ENCODE measurements at regions not wholly inside any gene's neighbourhood (a gene's known extent, or its start where the extent isn't known, plus 50 kb on each side); places are given as distances from the start of the nearest gene placed in this dataset.

DNA sequence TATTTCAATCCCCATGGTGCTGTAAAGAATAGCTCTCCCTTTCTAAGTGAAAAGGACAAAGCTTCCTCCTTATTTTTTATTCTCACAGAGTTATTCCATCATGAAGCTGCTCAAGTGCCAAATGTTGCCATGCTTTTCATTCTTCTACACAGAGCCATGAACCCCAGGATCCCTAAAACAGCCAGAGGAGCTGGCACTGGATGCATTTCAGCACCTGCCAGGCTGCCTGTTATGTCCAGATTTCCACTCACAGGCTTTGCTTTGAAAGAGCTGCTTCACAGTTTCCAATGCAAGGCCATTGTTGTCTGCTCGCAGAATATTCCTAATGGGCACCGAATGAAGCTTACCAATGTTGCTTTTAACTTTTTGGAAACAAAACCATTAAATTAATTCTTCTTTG is 256.2 kb upstream of the NPSR1 start:
- TF ChIP-seq ZNF274 (IDR thresholded peaks at IDR 0.05; ENCODE audit: low read depth, low read length) (no peak), SUZ12 (IDR thresholded peaks at IDR 0.05; ENCODE audit: extremely low read depth, insufficient read depth, insufficient read length) (no peak), YY1 (IDR thresholded peaks at IDR 0.05; ENCODE audit: insufficient read depth, insufficient read length) (no peak)
- Histone ChIP-seq H3K4me3 (ENCODE audit: insufficient read length, low read depth) (no peak overlapping the region), H3K9ac (ENCODE audit: insufficient read length, low read depth) (no peak overlapping the region), H3K27me3 (ENCODE audit: insufficient read depth, insufficient read length) (no peaks in the 10 kb centered on the region), H3K36me3 (ENCODE audit: insufficient read depth, insufficient read length, low read length) (no peaks in the 10 kb centered on the region), H3K4me1 (ENCODE audit: insufficient read depth, insufficient read length) (no peaks in the 10 kb centered on the region), H3K9me3 (ENCODE audit: insufficient read depth, low read length) (0 out of 2 replicates have a peak, but pooled peaks cover 4% of the 10 kb centered on the region)
- DNase-seq (ENCODE audit: low read depth, low spot score), result no peak

DNA sequence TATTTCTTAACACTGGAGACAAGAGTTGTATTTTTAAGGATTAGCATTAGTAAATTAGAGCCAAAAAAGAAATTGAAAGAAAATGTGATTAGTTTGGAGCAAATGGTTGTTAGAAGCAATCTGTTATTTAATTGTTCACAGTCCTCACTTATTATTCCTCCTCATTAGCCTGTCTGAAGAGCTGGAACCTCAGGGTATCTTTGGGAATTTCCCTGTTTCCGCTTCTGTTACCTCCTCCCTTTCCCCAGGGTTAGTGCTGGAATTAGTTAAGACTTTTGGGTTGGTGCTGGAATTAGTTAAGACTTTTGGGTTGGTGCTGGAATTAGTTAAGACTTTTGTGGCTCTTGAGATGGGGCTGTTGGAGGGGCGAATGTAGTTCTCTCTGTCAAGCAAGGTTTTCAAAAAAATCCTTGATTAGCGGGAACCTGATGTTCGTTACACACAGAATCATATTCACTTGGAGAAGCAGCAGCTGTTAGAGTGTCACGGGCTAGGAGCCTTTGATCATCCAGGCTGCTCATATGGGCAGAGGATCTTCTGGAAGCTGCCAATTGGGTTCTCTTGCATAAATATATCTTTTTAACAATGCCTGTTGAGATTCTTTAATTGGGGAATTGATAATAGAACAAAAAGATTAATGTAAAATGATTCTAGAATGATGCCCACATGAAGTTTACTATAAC is 251.0 kb upstream of the NPSR1 start:
- TF ChIP-seq YY1 (IDR thresholded peaks at IDR 0.05; ENCODE audit: insufficient read depth, insufficient read length) (no peak), ZNF274 (IDR thresholded peaks at IDR 0.05; ENCODE audit: low read depth, low read length) (no peak), SUZ12 (IDR thresholded peaks at IDR 0.05; ENCODE audit: extremely low read depth, insufficient read depth, insufficient read length) (no peak)
- Histone ChIP-seq H3K4me1 (ENCODE audit: insufficient read depth, insufficient read length) (no peaks in the 10 kb centered on the region), H3K27me3 (ENCODE audit: insufficient read depth, insufficient read length) (no peaks in the 10 kb centered on the region), H3K4me3 (ENCODE audit: insufficient read length, low read depth) (no peak overlapping the region), H3K9me3 (ENCODE audit: insufficient read depth, low read length) (no peaks in the 10 kb centered on the region), H3K36me3 (ENCODE audit: insufficient read depth, insufficient read length, low read length) (no peaks in the 10 kb centered on the region), H3K9ac (ENCODE audit: insufficient read length, low read depth) (no peak overlapping the region)
- no peak for DNase-seq (ENCODE audit: low read depth, low spot score)

DNA sequence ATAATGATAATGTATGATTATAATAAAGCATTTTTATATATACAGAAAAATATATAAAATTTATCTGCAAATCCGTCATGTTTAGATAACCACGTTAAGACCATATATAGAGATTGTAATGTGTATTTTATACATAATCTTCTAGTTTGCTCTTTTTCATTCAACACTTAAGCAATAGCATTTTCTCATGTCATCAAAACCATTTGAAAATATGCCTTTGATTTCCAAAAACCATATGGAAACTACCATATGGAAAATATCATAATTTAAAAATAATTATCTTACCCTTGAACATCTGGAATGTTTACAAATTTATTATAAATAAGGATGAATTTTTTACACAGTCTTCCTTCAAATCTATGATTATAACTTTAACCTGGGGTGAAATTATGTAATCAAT is 250.4 kb upstream of the NPSR1 start:
- DNase-seq (ENCODE audit: low read depth, low spot score), result no peak
- no peak overlapping the region for H3K9ac ChIP-seq (ENCODE audit: insufficient read length, low read depth)
- no peaks in the 10 kb centered on the region for H3K4me1 ChIP-seq (ENCODE audit: insufficient read depth, insufficient read length)
- H3K36me3 ChIP-seq (ENCODE audit: insufficient read depth, insufficient read length, low read length), result no peaks in the 10 kb centered on the region
- no peaks in the 10 kb centered on the region for H3K27me3 ChIP-seq (ENCODE audit: insufficient read depth, insufficient read length)
- TF ChIP-seq ZNF274 (IDR thresholded peaks at IDR 0.05; ENCODE audit: low read depth, low read length), result no peak
- TF ChIP-seq SUZ12 (IDR thresholded peaks at IDR 0.05; ENCODE audit: extremely low read depth, insufficient read depth, insufficient read length), result no peak
- no peak for TF ChIP-seq YY1 (IDR thresholded peaks at IDR 0.05; ENCODE audit: insufficient read depth, insufficient read length)
- H3K4me3 ChIP-seq (ENCODE audit: insufficient read length, low read depth), result no peak overlapping the region
- no peaks in the 10 kb centered on the region for H3K9me3 ChIP-seq (ENCODE audit: insufficient read depth, low read length)

DNA sequence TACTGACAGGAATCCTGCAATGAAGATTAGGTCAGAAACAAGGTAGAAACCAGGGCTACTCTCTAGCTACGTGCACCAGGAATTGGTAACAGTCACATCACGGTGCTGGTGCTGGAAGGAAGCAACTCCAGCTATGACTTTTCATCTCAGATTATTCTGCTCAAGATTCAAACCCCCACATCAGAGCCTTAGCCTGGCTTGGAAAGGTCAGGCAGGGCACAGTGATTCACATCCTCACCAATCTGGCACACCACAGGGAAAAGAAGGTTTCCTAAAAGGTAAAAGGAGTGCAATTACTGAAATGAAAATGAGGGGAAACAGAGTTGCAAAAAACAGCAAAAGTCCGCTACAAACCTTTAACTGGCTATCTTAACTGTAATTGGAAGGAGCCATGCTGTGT is 240.2 kb upstream of the NPSR1 start:
- TF ChIP-seq ZNF274 (IDR thresholded peaks at IDR 0.05; ENCODE audit: low read depth, low read length) (no peak), YY1 (IDR thresholded peaks at IDR 0.05; ENCODE audit: insufficient read depth, insufficient read length) (no peak), SUZ12 (IDR thresholded peaks at IDR 0.05; ENCODE audit: extremely low read depth, insufficient read depth, insufficient read length) (no peak)
- Histone ChIP-seq H3K4me3 (ENCODE audit: insufficient read length, low read depth) (no peak overlapping the region), H3K27me3 (ENCODE audit: insufficient read depth, insufficient read length) (no peaks in the 10 kb centered on the region), H3K9ac (ENCODE audit: insufficient read length, low read depth) (no peak overlapping the region), H3K4me1 (ENCODE audit: insufficient read depth, insufficient read length) (no peaks in the 10 kb centered on the region), H3K36me3 (ENCODE audit: insufficient read depth, insufficient read length, low read length) (no peaks in the 10 kb centered on the region), H3K9me3 (ENCODE audit: insufficient read depth, low read length) (no peaks in the 10 kb centered on the region)
- no peak for DNase-seq (ENCODE audit: low read depth, low spot score)

DNA sequence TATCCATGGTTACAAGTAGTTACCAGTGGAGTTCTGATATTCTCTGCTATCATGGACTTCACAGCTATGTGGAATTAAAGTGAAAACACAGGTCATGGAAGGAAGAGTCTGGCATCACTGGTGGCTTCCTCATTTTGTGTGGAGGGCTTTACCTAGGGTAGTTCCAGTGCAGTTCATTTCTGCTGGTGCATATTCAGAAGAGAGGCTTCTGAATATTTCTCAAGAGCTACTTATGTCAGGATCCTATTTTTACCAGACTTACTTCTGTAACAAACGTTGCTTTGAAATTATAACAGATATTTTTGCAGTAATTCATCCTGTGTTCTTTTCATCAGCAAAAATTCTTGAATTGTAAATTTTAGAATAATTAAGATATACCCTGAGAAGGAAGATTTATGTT is 236.5 kb upstream of the NPSR1 start:
- no peaks in the 10 kb centered on the region for H3K27me3 ChIP-seq (ENCODE audit: insufficient read depth, insufficient read length)
- no peak overlapping the region for H3K9ac ChIP-seq (ENCODE audit: insufficient read length, low read depth)
- no peak for DNase-seq (ENCODE audit: low read depth, low spot score)
- H3K4me1 ChIP-seq (ENCODE audit: insufficient read depth, insufficient read length), result no peaks in the 10 kb centered on the region
- H3K4me3 ChIP-seq (ENCODE audit: insufficient read length, low read depth), result no peak overlapping the region
- H3K36me3 ChIP-seq (ENCODE audit: insufficient read depth, insufficient read length, low read length), result no peaks in the 10 kb centered on the region
- no peak for TF ChIP-seq YY1 (IDR thresholded peaks at IDR 0.05; ENCODE audit: insufficient read depth, insufficient read length)
- TF ChIP-seq SUZ12 (IDR thresholded peaks at IDR 0.05; ENCODE audit: extremely low read depth, insufficient read depth, insufficient read length), result no peak
- TF ChIP-seq ZNF274 (IDR thresholded peaks at IDR 0.05; ENCODE audit: low read depth, low read length), result no peak
- no peaks in the 10 kb centered on the region for H3K9me3 ChIP-seq (ENCODE audit: insufficient read depth, low read length)

DNA sequence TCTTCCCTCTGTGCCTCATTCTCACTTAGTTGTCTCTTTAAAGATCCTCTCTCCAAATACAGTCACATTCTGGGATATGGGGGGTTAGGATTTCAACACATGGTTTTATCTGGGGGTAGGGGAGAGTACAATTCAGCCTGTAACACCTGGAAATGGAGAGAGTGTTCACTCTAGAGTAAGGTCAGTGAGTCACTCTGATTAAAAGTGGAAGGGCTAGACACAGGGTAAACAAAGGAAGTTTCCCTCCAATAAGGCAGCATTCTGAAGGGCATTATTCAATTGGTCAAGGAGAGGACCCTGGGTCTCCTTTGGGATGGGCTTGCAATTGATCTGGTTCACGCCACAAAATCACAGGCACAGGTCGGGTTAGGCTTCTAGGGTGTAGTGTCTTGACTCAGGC is 232.8 kb upstream of the NPSR1 start:
- no peak for DNase-seq (ENCODE audit: low read depth, low spot score)
- no peak for TF ChIP-seq SUZ12 (IDR thresholded peaks at IDR 0.05; ENCODE audit: extremely low read depth, insufficient read depth, insufficient read length)
- no peak for TF ChIP-seq YY1 (IDR thresholded peaks at IDR 0.05; ENCODE audit: insufficient read depth, insufficient read length)
- TF ChIP-seq ZNF274 (IDR thresholded peaks at IDR 0.05; ENCODE audit: low read depth, low read length), result no peak
- Histone ChIP-seq H3K36me3 (ENCODE audit: insufficient read depth, insufficient read length, low read length) (no peaks in the 10 kb centered on the region), H3K27me3 (ENCODE audit: insufficient read depth, insufficient read length) (no peaks in the 10 kb centered on the region), H3K9ac (ENCODE audit: insufficient read length, low read depth) (no peak overlapping the region), H3K9me3 (ENCODE audit: insufficient read depth, low read length) (no peaks in the 10 kb centered on the region), H3K4me3 (ENCODE audit: insufficient read length, low read depth) (no peak overlapping the region), H3K4me1 (ENCODE audit: insufficient read depth, insufficient read length) (no peaks in the 10 kb centered on the region)

DNA sequence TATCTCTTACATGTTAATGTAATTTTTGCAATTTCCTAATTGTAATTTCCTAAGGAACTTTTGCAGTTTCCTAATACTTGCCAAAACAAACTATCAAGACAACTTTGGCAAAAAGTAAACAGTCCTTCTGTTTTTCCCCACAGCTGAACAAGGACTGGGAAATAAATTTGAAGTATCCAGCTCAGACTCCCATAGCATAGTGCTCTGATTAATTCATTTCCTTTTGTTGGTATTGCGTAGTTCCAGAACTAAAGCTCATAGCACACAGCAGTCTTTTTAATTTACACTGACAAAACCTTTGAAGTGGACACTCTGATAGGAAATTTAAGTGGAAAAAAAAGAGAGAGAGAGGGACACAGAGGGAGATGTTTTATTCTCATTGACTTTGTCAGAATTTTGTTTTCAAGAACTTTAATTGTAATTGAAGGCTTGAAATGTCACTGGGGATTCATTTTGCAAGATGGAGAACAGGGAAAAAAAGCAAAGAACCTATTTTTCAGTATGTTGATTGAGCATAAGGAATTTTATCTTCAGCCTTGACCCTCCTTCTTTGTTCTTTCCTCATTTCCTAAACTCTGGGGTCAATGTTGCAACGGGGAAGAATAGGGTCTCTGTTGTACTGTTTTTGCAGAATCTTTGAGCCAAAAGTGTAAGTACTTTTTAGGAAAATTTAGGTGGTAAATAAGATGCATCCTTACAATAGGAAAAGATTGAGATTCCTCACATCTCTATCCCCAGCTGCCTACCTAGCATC is 232.2 kb upstream of the NPSR1 start:
- no peak for DNase-seq (ENCODE audit: low read depth, low spot score)
- TF ChIP-seq YY1 (IDR thresholded peaks at IDR 0.05; ENCODE audit: insufficient read depth, insufficient read length), result no peak
- TF ChIP-seq ZNF274 (IDR thresholded peaks at IDR 0.05; ENCODE audit: low read depth, low read length), result no peak
- TF ChIP-seq SUZ12 (IDR thresholded peaks at IDR 0.05; ENCODE audit: extremely low read depth, insufficient read depth, insufficient read length), result no peak
- no peak overlapping the region for H3K4me3 ChIP-seq (ENCODE audit: insufficient read length, low read depth)
- no peak overlapping the region for H3K9ac ChIP-seq (ENCODE audit: insufficient read length, low read depth)
- H3K36me3 ChIP-seq (ENCODE audit: insufficient read depth, insufficient read length, low read length), result no peaks in the 10 kb centered on the region
- H3K9me3 ChIP-seq (ENCODE audit: insufficient read depth, low read length), result 0 out of 2 replicates have a peak, but pooled peaks cover 2% of the 10 kb centered on the region
- H3K27me3 ChIP-seq (ENCODE audit: insufficient read depth, insufficient read length), result no peaks in the 10 kb centered on the region
- H3K4me1 ChIP-seq (ENCODE audit: insufficient read depth, insufficient read length), result no peaks in the 10 kb centered on the region
